Fibroblast of skin of scalp (primary cell): ENCODE measurements at regions not wholly inside any gene's neighbourhood (a gene's known extent, or its start where the extent isn't known, plus 50 kb on each side); places are given as distances from the start of the nearest gene placed in this dataset.
"Not testable (repeated sequence)": the region's sequence is repeated elsewhere in the genome, so short reads cannot be mapped to it uniquely, and the experiment has no call there.

ENCODE experiments used
- DNase-seq: peaks from one replicate; pipeline ENCODE4 v3.0.0-alpha.2; 2013

DNA sequence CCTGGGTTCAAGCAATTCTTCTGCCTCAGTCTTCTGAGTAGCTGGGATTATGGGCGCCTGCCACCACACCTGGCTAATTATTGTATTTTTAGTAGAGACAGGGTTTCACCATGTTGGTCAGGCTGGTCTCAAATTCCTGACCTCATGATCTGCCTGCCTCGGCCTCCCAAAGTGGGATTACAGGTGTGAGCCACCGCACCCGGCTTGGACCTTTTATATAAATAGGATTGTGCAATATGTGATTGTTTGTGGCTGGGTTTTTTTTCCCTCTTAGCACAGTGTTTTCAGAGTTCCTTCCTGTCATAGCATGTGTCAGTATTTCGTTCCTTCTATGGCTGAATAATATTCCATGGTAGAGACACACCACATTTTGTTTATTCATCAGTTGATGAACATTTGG is 65.8 kb upstream of the VKORC1L1 start:
- DNase-seq: not testable (repeated sequence)

DNA sequence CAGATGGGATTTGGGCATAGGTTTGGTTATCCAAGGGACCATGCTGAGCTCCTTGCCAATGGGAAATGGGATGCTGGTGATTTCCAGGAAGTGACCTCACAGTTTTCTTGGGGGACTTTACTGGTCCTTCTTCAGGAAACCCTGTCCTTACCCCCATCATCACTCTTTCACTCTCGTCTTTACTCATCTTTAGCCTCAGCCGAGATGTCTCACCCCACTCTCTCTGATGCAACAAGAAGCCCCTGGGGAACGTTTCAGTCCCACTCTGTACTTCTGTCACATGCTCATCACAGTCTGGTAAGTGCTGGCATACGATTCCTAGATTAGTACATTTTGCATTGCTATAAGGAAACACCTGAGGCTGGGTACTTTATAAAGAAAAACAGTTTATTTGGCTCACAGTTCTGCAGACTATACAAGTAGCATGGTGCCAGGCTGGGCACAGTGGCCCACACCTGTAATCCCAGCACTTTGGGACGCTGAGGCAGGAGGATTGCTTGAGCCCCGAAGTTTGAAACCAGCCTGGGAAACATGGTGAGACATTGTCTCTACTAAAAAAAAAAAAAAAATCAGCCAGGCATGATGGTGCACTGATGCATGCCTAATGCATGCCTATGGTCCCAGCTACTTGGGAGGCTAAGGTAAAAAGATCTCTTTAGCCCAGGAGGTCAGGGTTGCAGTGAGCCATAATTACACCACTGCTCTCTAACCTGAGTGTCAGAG is 63.5 kb upstream of the VKORC1L1 start:
- no peak for DNase-seq

DNA sequence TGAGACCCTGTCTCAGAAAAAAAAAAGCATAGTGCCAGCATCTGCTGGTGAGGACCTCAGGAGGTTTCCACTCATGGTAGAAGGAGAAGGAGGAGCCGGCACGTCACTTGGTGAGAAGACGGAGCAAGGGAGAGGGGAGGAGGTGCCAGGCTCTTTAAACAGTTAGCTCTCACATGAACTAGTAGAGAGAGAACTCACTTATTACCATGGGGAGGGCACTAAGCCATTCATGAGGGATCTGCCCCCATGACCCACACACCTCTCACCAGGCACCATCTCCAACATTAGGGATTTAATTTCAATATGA is 62.9 kb upstream of the VKORC1L1 start:
- no peak for DNase-seq

DNA sequence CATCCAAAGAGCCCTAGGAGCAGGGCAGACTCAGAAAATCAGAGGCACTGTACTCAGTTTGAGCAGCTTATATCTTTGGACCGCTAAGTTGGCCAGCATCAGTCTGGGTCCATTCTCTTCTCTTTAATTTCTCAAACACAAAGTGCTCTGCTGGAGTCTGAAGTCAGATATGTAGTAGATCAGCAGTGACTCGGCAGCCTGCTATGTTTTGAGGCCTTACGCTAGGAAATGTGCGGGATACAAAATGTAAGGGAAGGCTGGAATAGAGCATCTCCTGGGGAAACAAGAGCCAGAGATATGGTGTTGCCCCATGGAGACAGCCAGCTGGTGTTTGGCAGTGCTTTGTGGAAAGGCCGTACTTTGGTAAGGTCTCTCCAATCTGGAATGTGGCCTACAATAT is 60.6 kb upstream of the VKORC1L1 start:
- peak; percentile 29 for DNase-seq

DNA sequence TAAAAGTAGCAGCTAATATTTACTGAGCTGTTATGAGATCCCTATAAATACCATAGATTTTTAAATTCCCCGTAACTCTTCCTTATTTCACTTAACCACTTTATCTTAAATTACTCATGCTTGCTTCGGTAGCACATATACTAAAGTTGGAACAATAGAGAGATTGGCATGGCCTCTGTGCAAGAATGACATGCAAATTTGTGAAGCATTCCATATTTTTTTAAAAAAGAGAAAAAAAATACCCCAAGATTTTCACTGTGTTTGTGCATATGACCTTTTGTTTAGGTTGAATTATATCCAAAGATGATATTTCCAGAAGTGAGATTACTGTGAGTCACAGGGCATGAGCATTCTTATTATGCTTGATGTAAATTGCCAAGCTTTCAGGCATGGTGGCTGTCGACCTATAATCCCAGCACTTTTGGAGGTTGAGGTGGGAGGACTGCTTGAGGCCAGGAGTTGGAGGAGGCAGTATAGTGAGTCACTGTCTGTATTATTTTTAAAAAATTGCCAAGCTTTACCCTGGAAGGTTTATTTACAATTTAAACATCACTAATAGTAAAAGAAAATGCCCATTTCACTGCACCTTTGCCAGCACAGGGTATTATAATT is 58.2 kb upstream of the VKORC1L1 start:
- peak; percentile 38 for DNase-seq

DNA sequence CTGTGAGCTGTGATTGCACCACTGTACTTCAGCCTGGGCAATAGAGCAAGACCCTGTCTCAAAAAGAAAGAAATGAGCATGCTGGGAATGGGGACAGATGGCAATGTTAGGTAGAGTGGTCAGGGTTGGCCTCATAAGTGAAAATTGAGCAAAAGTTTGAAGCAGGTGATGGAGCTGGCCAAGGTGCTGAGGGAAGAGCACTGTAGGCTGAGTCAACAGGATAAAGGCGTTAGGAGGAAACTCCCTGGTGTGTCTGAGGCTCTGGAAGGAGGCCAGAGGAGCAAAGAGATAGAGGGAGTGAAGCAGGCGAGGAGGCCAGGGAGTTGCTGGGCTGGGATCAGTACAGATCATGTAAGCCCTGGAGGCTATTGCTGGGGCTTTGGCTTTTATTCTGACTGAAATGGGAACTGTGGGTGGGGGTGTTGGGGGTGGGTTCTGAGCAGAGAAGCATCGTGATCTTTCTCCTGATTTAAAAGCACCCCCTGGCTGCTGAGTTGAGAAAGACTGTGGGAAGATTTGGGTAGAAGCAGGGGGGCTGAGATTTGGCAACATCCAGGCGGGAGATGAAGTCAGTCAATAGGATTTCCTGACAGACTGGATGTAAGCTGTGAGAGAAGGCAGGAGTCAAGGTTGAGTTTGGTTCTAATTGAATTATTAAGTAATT is 52.5 kb upstream of the VKORC1L1 start:
- no peak for DNase-seq
